Heart right ventricle (tissue), 16 donors: ENCODE measurements at regions not wholly inside any gene's neighbourhood (a gene's known extent, or its start where the extent isn't known, plus 50 kb on each side); places are given as distances from the start of the nearest gene placed in this dataset.

Experiments
- ATAC-seq, 8 donors: fragments of 200-7000 bp; cut with Tn5 transposase; one replicate each; pipeline ENCODE4 v1.9.1; 2020; ENCODE audit warnings: mild to moderate bottlenecking in 8 of 8, moderate library complexity in 8 of 8, moderate number of reproducible peaks in 1 of 8
- DNase-seq, 2 donors: peaks; one replicate each; pipeline ENCODE4 v3.0.0-alpha.2; 2020
- H3K27ac ChIP-seq, 10 donors: fragments of 200-600 bp; sonication (generic) in 2 of 10; one replicate each; pipeline versions ENCODE4 v1.5.0 to v1.8.0; 2020 to 2022; ENCODE audit warnings: mild to moderate bottlenecking in 3 of 10
- H3K27me3 ChIP-seq, 7 donors: fragments of 200-600 bp; one replicate each; pipeline ENCODE4 v1.8.0; 2021 to 2022; ENCODE audit warnings: mild to moderate bottlenecking in 2 of 7
- H3K36me3 ChIP-seq, 9 donors: fragments of 200-600 bp; sonication (generic) in 1 of 9; one replicate each; pipeline versions ENCODE4 v1.5.0 to v1.8.0; 2020 to 2022; ENCODE audit warnings: mild to moderate bottlenecking in 2 of 9
- H3K4me1 ChIP-seq, 9 donors: fragments of 200-600 bp; sonication (generic) in 1 of 9; one replicate each; pipeline versions ENCODE4 v1.5.0 to v1.8.0; 2020 to 2022; ENCODE audit warnings: mild to moderate bottlenecking in 4 of 9
- H3K4me3 ChIP-seq, 10 donors: fragments of 200-600 bp; sonication (generic) in 2 of 10; one replicate each; pipeline versions ENCODE4 v1.5.0 to v1.8.0; 2020 to 2022; ENCODE audit warnings: mild to moderate bottlenecking in 7 of 10, moderate library complexity in 2 of 10
- H3K9me3 ChIP-seq, 11 donors: fragments of 200-600 bp in 10 of 11; sonication (generic) in 2 of 11; one replicate each; pipeline versions ENCODE4 v1.5.0 to v1.8.0; 2013 to 2022; ENCODE audit warnings: mild to moderate bottlenecking in 2 of 11, control low read depth in 1 of 11, moderate library complexity in 1 of 11
- WGBS, 2 donors: extraction: QIAGEN DNeasy Blood & Tissue Kit; methylation state at CpG; one replicate each; pipeline ENCODE4 v1.1.7; 2013; ENCODE audit warnings: inconsistent platforms in 1 of 2; 5-methylcytosine and 5-hydroxymethylcytosine counted together
- intact Hi-C, 10 donors: fragments of 100-400 bp; cut with DNase I; formaldehyde crosslinking; loops; one replicate each; pipeline versions ENCODE4 v1.11.1 to v1.14.2; 2022
- TF ChIP-seq, protein P1 (sequence below), 9 donors: fragments of 200-600 bp; sonication (generic) in 2 of 9; IDR thresholded peaks; one replicate each; pipeline versions ENCODE4 v1.5.0 to v1.8.0; 2021 to 2022; ENCODE audit warnings: antibody characterized with exemption in 9 of 9, mild to moderate bottlenecking in 5 of 9, moderate library complexity in 1 of 9
- donor health status: Arrhythmogenic right ventricular cardiomyopathy.
- donor health status: ischemic (EF 13 %, LVEDD 7.1; RV severe dilation, severe dysfunction).
- donor health status: healthy with polysubstance abuse.
- donor health status: DM: no; HTN: yes; CAD: no.
- donor health status: DM: no; HTN: no; CAD: no.
- donor health status: ischemic (EF 25% LVEDD 6.9; RV normal size, moderate dysfunction).
- donor health status: ischemic (EF 25% LVEDD 5.7; RV mildly dilated, moderate dysfunction).
- donor health status: healthy.
- donor health status: DM: yes; HTN: yes; CAD: no.
- donor health status: Ischemic cardiomyopathy.
- donor health status: ischemic (EF 35%, LVEDD 5.7; RV mildly dilated, moderate dysfunction).
- donor health status: nonischemic (EF 11% LVEDD 7.7; RV severe dilation, severe dysfunction).
- donor health status: DM: yes; HTN: yes; CAD: no.
- donor health status: PGD.
- donor health status: ischemic (EF 29% LVEDD 5.4; RV normal size, mild dysfunction).
- donor health status: nonischemic (EF 23%, LVEDD 6.1; RV moderate dilation, normal function).

GRCh38 chr20:37461405-37461804 is 59.6 kb upstream of the NNAT start:
- Histone ChIP-seq H3K36me3 (no peaks in the 10 kb centered on the region), H3K4me1 (no peaks in the 10 kb centered on the region), H3K27ac (no peak overlapping the region), H3K9me3 (peaks cover 0 to 41% (median 11%) of the 10 kb centered on the region in 11 donors), H3K4me3 (no peak overlapping the region), H3K27me3 (peaks cover 0 to 5% (median 0%) of the 10 kb centered on the region in 7 donors)
- intact Hi-C loops = no loop called here
- 94 to 95% methylated on average over 3 of the region's 3 CpGs for WGBS, 2 donors
- ATAC-seq (no peak), DNase-seq (no peak)
- TF ChIP-seq, protein P1, sequence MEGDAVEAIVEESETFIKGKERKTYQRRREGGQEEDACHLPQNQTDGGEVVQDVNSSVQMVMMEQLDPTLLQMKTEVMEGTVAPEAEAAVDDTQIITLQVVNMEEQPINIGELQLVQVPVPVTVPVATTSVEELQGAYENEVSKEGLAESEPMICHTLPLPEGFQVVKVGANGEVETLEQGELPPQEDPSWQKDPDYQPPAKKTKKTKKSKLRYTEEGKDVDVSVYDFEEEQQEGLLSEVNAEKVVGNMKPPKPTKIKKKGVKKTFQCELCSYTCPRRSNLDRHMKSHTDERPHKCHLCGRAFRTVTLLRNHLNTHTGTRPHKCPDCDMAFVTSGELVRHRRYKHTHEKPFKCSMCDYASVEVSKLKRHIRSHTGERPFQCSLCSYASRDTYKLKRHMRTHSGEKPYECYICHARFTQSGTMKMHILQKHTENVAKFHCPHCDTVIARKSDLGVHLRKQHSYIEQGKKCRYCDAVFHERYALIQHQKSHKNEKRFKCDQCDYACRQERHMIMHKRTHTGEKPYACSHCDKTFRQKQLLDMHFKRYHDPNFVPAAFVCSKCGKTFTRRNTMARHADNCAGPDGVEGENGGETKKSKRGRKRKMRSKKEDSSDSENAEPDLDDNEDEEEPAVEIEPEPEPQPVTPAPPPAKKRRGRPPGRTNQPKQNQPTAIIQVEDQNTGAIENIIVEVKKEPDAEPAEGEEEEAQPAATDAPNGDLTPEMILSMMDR (IDR thresholded peaks at IDR 0.05) = no peak

- intact Hi-C loops = no loop called here
- peaks cover 0 to 8% (median 0%) of the 10 kb centered on the region in 7 donors for H3K27me3 ChIP-seq
- no peaks in the 10 kb centered on the region for H3K4me1 ChIP-seq
- H3K36me3 ChIP-seq = no peaks in the 10 kb centered on the region
- H3K4me3 ChIP-seq = no peak overlapping the region
- DNase-seq = no peak
- WGBS, 2 donors = 74 to 75% methylated on average over 17 of the region's 17 CpGs
- H3K9me3 ChIP-seq = peaks cover 0 to 18% (median 3%) of the 10 kb centered on the region in 11 donors
- H3K27ac ChIP-seq = no peak overlapping the region
- TF ChIP-seq, protein P1 (IDR thresholded peaks at IDR 0.05) = no peak
- no peak for ATAC-seq
Observed at GRCh38 chr20:37463726-37464494, 57.1 kb upstream of the NNAT start.

- intact Hi-C loops = no loop called here
- H3K36me3 ChIP-seq = no peaks in the 10 kb centered on the region
- H3K4me1 ChIP-seq = no peaks in the 10 kb centered on the region
- no peak overlapping the region for H3K4me3 ChIP-seq
- TF ChIP-seq, protein P1 (IDR thresholded peaks at IDR 0.05) = no peak
- no peak overlapping the region for H3K27ac ChIP-seq
- H3K27me3 ChIP-seq = peaks cover 0 to 8% (median 0%) of the 10 kb centered on the region in 7 donors
- DNase-seq (no peak), ATAC-seq (no peak)
- peaks cover 0 to 11% (median 0%) of the 10 kb centered on the region in 11 donors for H3K9me3 ChIP-seq
- 77 to 81% methylated on average over 5 of the region's 5 CpGs for WGBS, 2 donors
Observed at GRCh38 chr20:37464611-37465010, 56.4 kb upstream of the NNAT start.
